NCI-H1105 treated with DMSO at 0.1 percent for 48 hours (cell line): ENCODE measurements at regions not wholly inside any gene's neighbourhood (a gene's known extent, or its start where the extent isn't known, plus 50 kb on each side); places are given as distances from the start of the nearest gene placed in this dataset.
A peak's percentile ranks its signal among the peaks of the same experiment; 100 is the strongest.
"Not testable (repeated sequence)": the region's sequence is repeated elsewhere in the genome, so short reads cannot be mapped to it uniquely, and the experiment has no call there.

Source experiments
- DNase-seq: peaks from one replicate; lab custom pipeline; 2025; lab: John Stamatoyannopoulos, UW

DNA sequence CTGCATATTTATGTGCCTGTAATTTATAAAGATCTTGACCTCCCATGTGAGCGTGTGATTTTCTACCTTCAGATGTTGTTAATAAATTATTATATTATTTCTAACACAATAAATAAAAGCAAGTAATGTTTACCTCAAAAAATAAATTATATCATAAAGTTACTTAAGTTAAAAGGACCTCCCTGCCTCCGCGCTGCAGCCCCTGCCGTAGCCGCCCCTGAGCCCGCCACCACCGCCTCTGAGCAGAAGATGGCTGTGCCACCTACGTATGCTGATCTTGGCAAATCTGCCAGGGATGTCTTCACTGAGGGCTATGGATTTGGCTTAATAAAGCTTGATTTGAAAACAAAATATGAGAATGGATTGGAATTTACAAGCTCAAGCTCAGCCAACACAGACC lies 119.6 kb upstream of the BRWD3 start:
- no peak for DNase-seq

GRCh38 chrX:80917919-80918318 lies 108.2 kb upstream of the BRWD3 start:
- DNase-seq: no peak

DNA sequence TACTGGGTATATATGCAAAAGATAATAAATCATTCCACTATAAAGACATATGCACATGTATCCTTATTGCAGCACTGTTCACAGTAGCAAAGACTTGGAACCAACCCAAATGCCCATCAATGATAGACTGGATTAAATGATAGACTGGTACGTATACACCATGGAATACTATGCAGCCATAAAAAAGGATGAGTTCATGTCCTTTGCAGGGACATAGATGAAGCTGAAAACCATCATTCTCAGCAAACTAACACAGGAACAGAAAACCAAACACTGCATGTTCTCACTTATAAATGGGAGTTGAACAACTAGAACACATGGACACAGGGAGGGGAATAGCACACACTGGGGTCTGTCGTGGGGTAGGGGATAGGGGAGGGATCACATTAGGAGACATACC lies 102.7 kb upstream of the BRWD3 start:
- not testable (repeated sequence) for DNase-seq

DNA sequence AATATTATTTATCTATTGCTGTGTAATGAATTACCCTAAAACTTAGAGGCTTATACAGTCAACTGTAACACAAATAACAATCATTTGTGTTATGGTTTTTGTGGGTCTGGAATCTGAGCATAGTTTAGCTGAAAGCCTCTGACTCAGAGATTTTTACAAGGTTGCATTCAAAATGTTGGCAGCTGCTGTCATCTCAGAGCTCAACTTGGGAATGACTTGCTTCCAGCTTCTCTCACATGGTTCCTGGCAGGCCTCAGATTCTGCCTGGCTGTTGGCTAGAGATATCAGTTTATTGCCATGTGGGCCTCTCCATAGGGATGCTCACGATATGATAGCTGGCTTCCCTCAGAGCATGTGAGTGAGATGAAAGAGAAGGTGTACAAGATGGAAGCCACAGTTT lies 70.2 kb upstream of the BRWD3 start:
- no peak for DNase-seq

GRCh38 chrX:80879143-80879542 lies 69.5 kb upstream of the BRWD3 start:
- DNase-seq: peak; percentile 71

DNA sequence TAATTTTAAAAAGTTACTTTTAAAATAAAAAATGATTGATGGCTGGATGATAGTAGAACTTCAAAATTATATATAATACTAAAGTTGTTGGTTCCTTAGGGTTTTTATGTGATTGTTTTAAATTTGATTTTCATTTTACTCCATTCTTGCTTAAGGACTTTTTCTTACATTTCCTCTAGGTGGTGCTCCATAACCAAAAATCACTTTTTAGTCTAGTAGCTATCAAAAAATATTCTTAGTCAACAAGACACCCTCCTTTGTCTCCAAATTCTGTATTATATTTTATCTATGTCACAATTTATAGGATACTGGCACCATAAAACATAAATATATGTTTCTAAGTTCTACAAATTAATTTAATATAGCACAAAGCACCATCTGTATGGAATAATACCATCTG lies 67.2 kb upstream of the BRWD3 start:
- DNase-seq: peak; percentile 27
